PC-3 (cell line): ENCODE measurements at regions not wholly inside any gene's neighbourhood (a gene's known extent, or its start where the extent isn't known, plus 50 kb on each side); places are given as distances from the start of the nearest gene placed in this dataset.

Source experiments
- ATAC-seq: fragments of 200-7000 bp; cut with Tn5 transposase; 2 replicates; pipeline ENCODE4 v1.9.1; 2020; ENCODE audit warnings: mild to moderate bottlenecking, moderate library complexity
- BruUV-seq: library from RNA; stranded (reverse); fragments of 400-500 nt; replicated peaks from 2 replicates; lab custom pipeline; 2021; lab: Mats Ljungman, UMichigan
- CTCF ChIA-PET: fragments of 300-600 bp; sonication (Branson Sonifier 250); formaldehyde crosslinking; loops from one replicate; lab custom pipeline; 2022; ENCODE audit warnings: antibody characterized with exemption; lab: Charles Lee
- POLR2A ChIA-PET: fragments of 300-600 bp; sonication (Branson Sonifier 250); formaldehyde crosslinking; loops from one replicate; lab custom pipeline; 2022; ENCODE audit warnings: antibody characterized with exemption; ENCODE audit not compliant: unreplicated experiment; lab: Charles Lee
- DNase-seq: peaks from one replicate; pipeline ENCODE4 v3.0.0-alpha.2; 2015
- H2AFZ ChIP-seq: fragments of 300-600 bp; sonication (generic); 2 replicates; pipeline ENCODE4 v1.6.0; 2016; ENCODE audit warnings: antibody characterized with exemption, low read length
- H3F3A ChIP-seq: fragments of 300-600 bp; sonication (generic); one replicate; pipeline ENCODE4 v1.6.0; 2017; ENCODE audit warnings: antibody characterized with exemption, low read length, control low read depth, mild to moderate bottlenecking; ENCODE audit not compliant: unreplicated experiment
- H3K27ac ChIP-seq: fragments of 300-600 bp; sonication (generic); 2 replicates; pipeline ENCODE4 v1.5.1; 2016; ENCODE audit warnings: mild to moderate bottlenecking, low read length
- H3K27me3 ChIP-seq: fragments of 300-600 bp; sonication (generic); 2 replicates; pipeline ENCODE4 v1.6.1; 2016; ENCODE audit warnings: low read length, mixed read lengths
- H3K36me3 ChIP-seq: fragments of 300-600 bp; sonication (generic); 2 replicates; pipeline ENCODE4 v1.6.1; 2016; ENCODE audit warnings: low read depth, mixed run types, low read length, mixed read lengths
- H3K4me1 ChIP-seq: fragments of 300-600 bp; sonication (generic); 2 replicates; pipeline ENCODE4 v1.5.1; 2016; ENCODE audit warnings: low read length; ENCODE audit not compliant: insufficient read depth
- H3K4me2 ChIP-seq: fragments of 300-600 bp; sonication (generic); 2 replicates; pipeline ENCODE4 v1.6.0; 2016; ENCODE audit warnings: low read length
- H3K4me3 ChIP-seq: fragments of 300-600 bp; sonication (generic); 2 replicates; pipeline ENCODE4 v1.5.1; 2016; ENCODE audit warnings: mild to moderate bottlenecking, low read length, mixed read lengths
- H3K79me2 ChIP-seq: fragments of 300-600 bp; sonication (generic); 2 replicates; pipeline ENCODE4 v1.6.1; 2017; ENCODE audit warnings: low read length, mixed read lengths
- H3K9ac ChIP-seq: fragments of 300-600 bp; sonication (generic); 2 replicates; pipeline ENCODE4 v1.6.0; 2016; ENCODE audit warnings: mild to moderate bottlenecking, low read length
- H3K9me2 ChIP-seq: fragments of 300-600 bp; sonication (generic); replicated peaks from 2 replicates; pipeline ENCODE4 v1.6.1; 2016; ENCODE audit warnings: mixed run types, low read length, mixed read lengths
- H3K9me3 ChIP-seq: fragments of 300-600 bp; sonication (generic); 2 replicates; pipeline ENCODE4 v1.6.1; 2016; ENCODE audit warnings: low read length, mixed read lengths
- H4K20me1 ChIP-seq: fragments of 300-600 bp; sonication (generic); 2 replicates; pipeline ENCODE4 v1.6.1; 2016; ENCODE audit warnings: low read length, mixed read lengths
- CTCF ChIP-seq: fragments of 300-600 bp; sonication (generic); conservative IDR thresholded peaks from 2 replicates; pipeline ENCODE4 v1.5.1; 2017; ENCODE audit warnings: antibody characterized with exemption, low read depth, mild to moderate bottlenecking, low read length
- EZH2 ChIP-seq: fragments of 300-600 bp; sonication (generic); IDR thresholded peaks from one replicate; pipeline ENCODE4 v1.6.1; 2017; ENCODE audit warnings: antibody characterized with exemption, mild to moderate bottlenecking, low read length; ENCODE audit not compliant: unreplicated experiment
- EZH2phosphoT487 ChIP-seq: fragments of 300-600 bp; sonication (generic); IDR thresholded peaks from 2 replicates; pipeline ENCODE4 v1.6.1; 2018; ENCODE audit warnings: mild to moderate bottlenecking, antibody characterized with exemption, low read length, borderline replicate concordance
- intact Hi-C: fragments of 100-400 bp; cut with micrococcal nuclease; formaldehyde crosslinking; loops from 2 replicates; pipeline ENCODE4 v1.9.0; 2023

GRCh38 chr7:42611961-42612360 is 299.9 kb downstream of the C7orf25 start:
- no peaks in the 10 kb centered on the region for H3F3A ChIP-seq
- ATAC-seq (no peak), DNase-seq (no peak)
- ChIA-PET CTCF (no interaction called here), POLR2A (no interaction called here)
- H3K79me2 ChIP-seq, result no peaks in the 10 kb centered on the region
- H3K4me2 ChIP-seq, result no peak overlapping the region
- no peak overlapping the region for H2AFZ ChIP-seq
- intact Hi-C loops, result no loop called here
- no peaks in the 10 kb centered on the region for H3K9me2 ChIP-seq
- H3K36me3 ChIP-seq, result no peaks in the 10 kb centered on the region
- H3K4me3 ChIP-seq, result no peak overlapping the region
- H4K20me1 ChIP-seq, result no peaks in the 10 kb centered on the region
- no TSS peak for BruUV-seq
- H3K9ac ChIP-seq, result no peak overlapping the region
- no peak for TF ChIP-seq EZH2
- no peak for TF ChIP-seq EZH2phosphoT487
- no peak for TF ChIP-seq CTCF
- no peaks in the 10 kb centered on the region for H3K27me3 ChIP-seq
- no peaks in the 10 kb centered on the region for H3K9me3 ChIP-seq
- H3K27ac ChIP-seq, result no peak overlapping the region
- no peaks in the 10 kb centered on the region for H3K4me1 ChIP-seq

DNA sequence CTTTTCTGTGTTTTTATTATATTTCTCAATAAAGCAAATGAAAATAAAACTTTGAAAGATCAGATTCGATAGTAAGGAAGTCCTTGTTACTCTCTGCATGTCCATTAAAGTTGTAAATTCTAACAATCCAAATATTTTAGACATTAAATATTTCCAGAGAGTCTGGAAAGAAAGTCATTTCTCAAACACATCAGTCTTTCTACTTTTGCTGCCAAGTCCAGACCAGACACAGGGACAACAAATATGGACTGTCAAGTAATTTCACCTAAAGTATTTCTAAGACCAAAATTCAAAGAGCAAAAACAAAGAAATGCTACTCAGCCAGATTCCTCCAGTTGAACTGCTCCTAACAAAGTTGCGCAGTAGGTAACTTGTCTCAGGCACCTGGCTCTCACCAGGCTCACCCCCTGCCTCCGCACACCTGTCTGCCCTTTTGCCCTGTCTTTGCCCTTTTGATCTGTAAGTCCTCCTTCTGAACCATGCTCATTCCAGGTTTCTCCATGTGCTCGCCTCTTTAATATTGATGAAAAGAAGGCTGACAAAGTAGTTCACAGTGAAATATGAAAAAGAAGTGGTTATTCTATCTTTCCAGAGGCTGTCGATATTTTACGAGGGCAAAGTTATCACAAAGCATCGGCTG is 300.5 kb downstream of the C7orf25 start:
- BruUV-seq, result no TSS peak

More for the DNA sequence above, 300.5 kb downstream of the C7orf25 start:
- H3K27ac ChIP-seq, result no peak overlapping the region
- no peaks in the 10 kb centered on the region for H3K9me2 ChIP-seq
- no peak overlapping the region for H3K9ac ChIP-seq
- no peaks in the 10 kb centered on the region for H3K9me3 ChIP-seq
- no peaks in the 10 kb centered on the region for H3F3A ChIP-seq
- ChIA-PET POLR2A (no interaction called here), CTCF (no interaction called here)
- ATAC-seq (no peak), DNase-seq (no peak)
- H3K4me1 ChIP-seq, result no peaks in the 10 kb centered on the region
- H3K27me3 ChIP-seq, result no peaks in the 10 kb centered on the region
- intact Hi-C loops, result no loop called here
- H3K4me3 ChIP-seq, result no peak overlapping the region
- TF ChIP-seq CTCF, result no peak
- TF ChIP-seq EZH2, result no peak
- TF ChIP-seq EZH2phosphoT487, result no peak
- no peak overlapping the region for H2AFZ ChIP-seq
- H4K20me1 ChIP-seq, result no peaks in the 10 kb centered on the region
- H3K36me3 ChIP-seq, result no peaks in the 10 kb centered on the region
- H3K4me2 ChIP-seq, result no peak overlapping the region
- H3K79me2 ChIP-seq, result no peaks in the 10 kb centered on the region
